ENCODE measurements at regions not wholly inside any gene's neighbourhood (a gene's known extent, or its start where the extent isn't known, plus 50 kb on each side); places are given as distances from the start of the nearest gene placed in this dataset.

- TF ChIP-seq CTCF (IDR thresholded peaks at IDR 0.05) = no peak
- no peak for TF ChIP-seq POLR2A (IDR thresholded peaks at IDR 0.05)
- TF ChIP-seq EP300 (IDR thresholded peaks at IDR 0.05) = no peak
Observed at GRCh38 chr4:167802463-167803212, 289.7 kb upstream of the ANXA10 start.
